Osteocyte (in vitro differentiated cells): ENCODE measurements at regions not wholly inside any gene's neighbourhood (a gene's known extent, or its start where the extent isn't known, plus 50 kb on each side); places are given as distances from the start of the nearest gene placed in this dataset.
"Not testable (repeated sequence)": the region's sequence is repeated elsewhere in the genome, so short reads cannot be mapped to it uniquely, and the experiment has no call there.

Experiments
- DNase-seq: peaks from one replicate; pipeline ENCODE4 v3.0.0; 2021; ENCODE audit warnings: mixed read lengths; ENCODE audit not compliant: unreplicated experiment; ENCODE audit errors: extremely low spot score
- H3K27ac Mint-ChIP-seq: one replicate; pipeline ENCODE4 v1.8.0; 2021; ENCODE audit warnings: mild to moderate bottlenecking, mixed read lengths; ENCODE audit not compliant: unreplicated experiment
- H3K27me3 Mint-ChIP-seq: one replicate; pipeline ENCODE4 v1.8.0; 2021; ENCODE audit warnings: mixed read lengths; ENCODE audit not compliant: unreplicated experiment
- H3K36me3 Mint-ChIP-seq: one replicate; pipeline ENCODE4 v1.8.0; 2021; ENCODE audit warnings: mixed read lengths; ENCODE audit not compliant: unreplicated experiment
- H3K4me1 Mint-ChIP-seq: one replicate; pipeline ENCODE4 v1.8.0; 2021; ENCODE audit warnings: mixed read lengths; ENCODE audit not compliant: unreplicated experiment
- H3K4me3 Mint-ChIP-seq: one replicate; pipeline ENCODE4 v1.8.0; 2021; ENCODE audit warnings: mild to moderate bottlenecking, moderate library complexity, mixed read lengths; ENCODE audit not compliant: unreplicated experiment
- H3K9me3 Mint-ChIP-seq: one replicate; pipeline ENCODE4 v1.8.0; 2021; ENCODE audit warnings: mixed read lengths; ENCODE audit not compliant: unreplicated experiment
- CTCF ChIP-seq: fragments of 200-600 bp; sonication (generic); IDR thresholded peaks from 2 replicates; pipeline ENCODE4 v1.5.0; 2021; ENCODE audit warnings: antibody characterized with exemption, mild to moderate bottlenecking, moderate library complexity

DNA sequence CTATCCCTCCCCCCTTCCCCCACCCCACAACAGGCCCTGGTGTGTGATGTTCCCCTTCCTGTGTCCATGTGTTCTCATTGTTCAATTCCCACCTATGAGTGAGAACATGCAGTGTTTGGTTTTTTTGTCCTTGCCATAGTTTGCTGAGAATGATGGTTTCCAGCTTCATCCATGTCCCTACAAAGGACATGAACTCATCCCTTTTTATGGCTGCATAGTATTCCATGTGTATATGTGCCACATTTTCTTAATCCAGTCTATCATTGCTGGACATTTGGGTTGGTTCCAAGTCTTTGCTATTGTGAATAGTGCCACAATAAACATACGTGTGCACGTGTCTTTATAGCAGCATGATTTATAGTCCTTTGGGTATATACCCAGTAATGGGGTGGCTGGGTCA, 52.3 kb upstream of the MAN1A2 start:
- not testable (repeated sequence) for H3K36me3 Mint-ChIP-seq, H3K9me3 Mint-ChIP-seq, H3K4me3 Mint-ChIP-seq, H3K4me1 Mint-ChIP-seq, DNase-seq, H3K27ac Mint-ChIP-seq
- H3K27me3 Mint-ChIP-seq = peaks cover 11% of the 10 kb centered on the region

- Mint-ChIP-seq H3K27ac (no peak overlapping the region), H3K27me3 (peaks cover 7% of the 10 kb centered on the region), H3K4me3 (no peak overlapping the region), H3K9me3 (no peaks in the 10 kb centered on the region), H3K4me1 (no peaks in the 10 kb centered on the region), H3K36me3 (no peaks in the 10 kb centered on the region)
- DNase-seq = no peak
- TF ChIP-seq CTCF = no peak
Observed at GRCh38 chr1:117313555-117313954, 53.7 kb upstream of the MAN1A2 start.

DNA sequence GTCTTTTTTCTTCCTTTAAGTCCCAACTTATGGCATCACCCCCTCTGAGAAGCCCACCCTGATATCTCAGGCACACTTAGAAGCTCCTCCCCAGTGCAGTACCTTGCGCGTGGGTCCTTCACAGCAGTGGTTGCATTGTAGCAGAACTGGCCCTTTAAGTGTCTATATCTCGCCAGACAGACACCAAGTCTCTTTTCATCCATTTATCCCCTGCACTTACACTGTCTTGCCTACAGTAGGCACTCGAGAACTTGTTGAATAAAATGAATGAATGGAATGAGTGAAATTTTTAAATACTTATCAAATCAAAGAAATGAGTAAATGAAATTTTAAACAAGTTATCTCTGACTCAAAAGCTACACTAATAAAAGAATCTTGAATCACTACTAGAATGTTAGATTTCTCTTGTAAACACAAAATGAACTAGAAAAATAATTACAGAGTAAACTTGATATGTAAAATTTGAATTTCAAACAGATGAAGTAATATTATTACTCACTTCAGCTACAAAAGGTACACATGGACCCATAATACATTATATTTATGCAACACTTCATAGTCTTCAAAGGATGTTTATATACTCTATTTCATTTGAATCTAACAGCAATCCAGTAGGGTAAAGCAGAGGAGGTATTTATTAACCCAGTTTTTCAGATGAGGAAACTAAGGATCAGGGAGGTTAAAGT, 54.7 kb upstream of the MAN1A2 start:
- peak; percentile 29 for TF ChIP-seq CTCF
- Mint-ChIP-seq H3K4me1 (no peaks in the 10 kb centered on the region), H3K36me3 (no peaks in the 10 kb centered on the region), H3K9me3 (no peaks in the 10 kb centered on the region), H3K4me3 (no peak overlapping the region), H3K27me3 (peaks cover 10% of the 10 kb centered on the region), H3K27ac (no peak overlapping the region)
- DNase-seq = no peak

GRCh38 chr1:117308311-117308916, 58.8 kb upstream of the MAN1A2 start:
- no peak for TF ChIP-seq CTCF
- H3K27ac Mint-ChIP-seq = no peak overlapping the region
- DNase-seq = no peak
- no peaks in the 10 kb centered on the region for H3K36me3 Mint-ChIP-seq
- H3K27me3 Mint-ChIP-seq = peaks cover 14% of the 10 kb centered on the region
- H3K4me1 Mint-ChIP-seq = no peaks in the 10 kb centered on the region
- H3K9me3 Mint-ChIP-seq = no peaks in the 10 kb centered on the region
- no peak overlapping the region for H3K4me3 Mint-ChIP-seq

GRCh38 chr1:117301901-117302300, 65.3 kb upstream of the MAN1A2 start:
- Mint-ChIP-seq H3K4me3 (no peak overlapping the region), H3K27me3 (peaks cover 8% of the 10 kb centered on the region), H3K36me3 (no peaks in the 10 kb centered on the region), H3K27ac (no peak overlapping the region), H3K9me3 (no peaks in the 10 kb centered on the region), H3K4me1 (no peaks in the 10 kb centered on the region)
- no peak for DNase-seq
- no peak for TF ChIP-seq CTCF

- H3K27me3 Mint-ChIP-seq = peaks cover 11% of the 10 kb centered on the region
- not testable (repeated sequence) for H3K4me1 Mint-ChIP-seq, DNase-seq, H3K36me3 Mint-ChIP-seq, H3K27ac Mint-ChIP-seq, H3K4me3 Mint-ChIP-seq, H3K9me3 Mint-ChIP-seq
Observed at GRCh38 chr1:117300183-117300582, 67.1 kb upstream of the MAN1A2 start.
